Pancreas (tissue), 10 donors: ENCODE measurements at regions not wholly inside any gene's neighbourhood (a gene's known extent, or its start where the extent isn't known, plus 50 kb on each side); places are given as distances from the start of the nearest gene placed in this dataset.

Source experiments
- ATAC-seq, 4 donors: fragments of 200-7000 bp; cut with Tn5 transposase; one replicate each; pipeline versions ENCODE4 v1.8.0 to v1.9.1; 2020; ENCODE audit warnings: mild to moderate bottlenecking in 4 of 4, moderate library complexity in 4 of 4
- DNase-seq, 6 donors: peaks; one replicate each; pipeline ENCODE4 v3.0.0-alpha.2; 2020
- FAIRE-seq: peaks from 2 replicates; lab custom pipeline; 2012; peaks lifted over from hg19 to GRCh38; lab: Jason Lieb, UNC
- H3K27ac ChIP-seq, 4 donors: fragments of 200-600 bp; sonication (generic); 1 replicate in 3 of 4; 2 replicates in 1 of 4; pipeline versions ENCODE4 v1.5.0 to v1.8.0; 2020
- H3K27me3 ChIP-seq, 4 donors: fragments of 200-600 bp; one replicate each; pipeline ENCODE4 v1.8.0; 2021
- H3K36me3 ChIP-seq, 3 donors: fragments of 200-600 bp; sonication (generic) in 1 of 3; one replicate each; pipeline versions ENCODE4 v1.5.0 to v1.8.0; 2020 to 2021
- H3K4me1 ChIP-seq, 3 donors: fragments of 200-600 bp; one replicate each; pipeline ENCODE4 v1.8.0; 2021
- H3K4me3 ChIP-seq, 4 donors: fragments of 200-600 bp; sonication (generic) in 2 of 4; one replicate each; pipeline versions ENCODE4 v1.5.0 to v1.8.0; 2020 to 2021
- H3K9me3 ChIP-seq, 4 donors: fragments of 200-600 bp; one replicate each; pipeline ENCODE4 v1.8.0; 2021
- WGBS, 2 donors: extraction: QIAGEN DNeasy Blood & Tissue Kit; methylation state at CpG; one replicate each; pipeline ENCODE4 v1.1.7; 2013; 5-methylcytosine and 5-hydroxymethylcytosine counted together
- intact Hi-C, 3 donors: fragments of 100-400 bp; cut with DNase I; formaldehyde crosslinking; loops; one replicate each; pipeline versions ENCODE4 v1.11.1 to v1.14.2; 2022
- TF ChIP-seq, protein P1 (sequence below), 4 donors: fragments of 200-600 bp; sonication (generic) in 3 of 4; IDR thresholded peaks; one replicate each; pipeline versions ENCODE4 v1.5.0 to v1.8.0; 2021; ENCODE audit warnings: antibody characterized with exemption in 4 of 4
- donor health status: healthy with polysubstance abuse.
- donor health status: DM: no; HTN: no; CAD: no; lungs with moderate emphysema.
- donor health status: DM: no; HTN: no; CAD: no.
- donor health status: control.
- donor health status: control.
- donor health status: Bipolar disorder and iron deficiency.
- donor health status: DM: yes; HTN: yes; CAD: no.
- donor health status: DM: no; HTN: no; CAD: no.
- donor health status: DM: no; HTN: no; CAD: no.
- donor health status: DM: yes; HTN: yes; CAD: no.

DNA sequence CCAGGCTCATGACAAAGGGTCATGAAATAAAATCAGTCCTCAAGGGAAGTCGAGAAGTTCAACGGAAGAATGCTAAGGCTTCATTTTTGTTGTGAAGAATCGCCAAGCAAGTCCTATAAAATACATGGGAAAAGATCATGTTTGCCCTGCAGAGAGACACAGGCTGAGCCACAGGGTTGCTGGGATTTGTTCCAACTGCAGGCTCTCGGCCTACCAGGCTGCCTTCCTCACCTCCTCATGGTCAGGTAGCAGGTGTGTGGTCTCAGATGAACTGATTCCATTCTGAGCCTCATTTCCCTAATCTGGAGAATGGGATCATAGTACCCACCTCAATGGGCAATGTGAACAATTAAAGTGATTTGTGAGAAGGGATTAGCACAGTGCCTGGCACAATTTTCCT is 114.9 kb upstream of the SPATA13 start:
- Histone ChIP-seq H3K27me3 (no peaks in the 10 kb centered on the region), H3K4me3 (no peak overlapping the region), H3K9me3 (no peaks in the 10 kb centered on the region), H3K4me1 (peaks cover 0 to 8% (median 0%) of the 10 kb centered on the region in 3 donors), H3K36me3 (no peaks in the 10 kb centered on the region), H3K27ac (no peak overlapping the region)
- ATAC-seq (peak in 1 of 4 donors; percentile 57), DNase-seq (no peak), FAIRE-seq (no peak)
- 59 to 64% methylated on average over 4 of the region's 4 CpGs for WGBS, 2 donors
- TF ChIP-seq, protein P1, sequence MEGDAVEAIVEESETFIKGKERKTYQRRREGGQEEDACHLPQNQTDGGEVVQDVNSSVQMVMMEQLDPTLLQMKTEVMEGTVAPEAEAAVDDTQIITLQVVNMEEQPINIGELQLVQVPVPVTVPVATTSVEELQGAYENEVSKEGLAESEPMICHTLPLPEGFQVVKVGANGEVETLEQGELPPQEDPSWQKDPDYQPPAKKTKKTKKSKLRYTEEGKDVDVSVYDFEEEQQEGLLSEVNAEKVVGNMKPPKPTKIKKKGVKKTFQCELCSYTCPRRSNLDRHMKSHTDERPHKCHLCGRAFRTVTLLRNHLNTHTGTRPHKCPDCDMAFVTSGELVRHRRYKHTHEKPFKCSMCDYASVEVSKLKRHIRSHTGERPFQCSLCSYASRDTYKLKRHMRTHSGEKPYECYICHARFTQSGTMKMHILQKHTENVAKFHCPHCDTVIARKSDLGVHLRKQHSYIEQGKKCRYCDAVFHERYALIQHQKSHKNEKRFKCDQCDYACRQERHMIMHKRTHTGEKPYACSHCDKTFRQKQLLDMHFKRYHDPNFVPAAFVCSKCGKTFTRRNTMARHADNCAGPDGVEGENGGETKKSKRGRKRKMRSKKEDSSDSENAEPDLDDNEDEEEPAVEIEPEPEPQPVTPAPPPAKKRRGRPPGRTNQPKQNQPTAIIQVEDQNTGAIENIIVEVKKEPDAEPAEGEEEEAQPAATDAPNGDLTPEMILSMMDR (IDR thresholded peaks at IDR 0.05) = no peak
- intact Hi-C loops = loop anchor here in 1 of 3 donors (10.0 kb wide), 1 partner anchor 179 kb away; no protein-coding TSS in a partner anchor

DNA sequence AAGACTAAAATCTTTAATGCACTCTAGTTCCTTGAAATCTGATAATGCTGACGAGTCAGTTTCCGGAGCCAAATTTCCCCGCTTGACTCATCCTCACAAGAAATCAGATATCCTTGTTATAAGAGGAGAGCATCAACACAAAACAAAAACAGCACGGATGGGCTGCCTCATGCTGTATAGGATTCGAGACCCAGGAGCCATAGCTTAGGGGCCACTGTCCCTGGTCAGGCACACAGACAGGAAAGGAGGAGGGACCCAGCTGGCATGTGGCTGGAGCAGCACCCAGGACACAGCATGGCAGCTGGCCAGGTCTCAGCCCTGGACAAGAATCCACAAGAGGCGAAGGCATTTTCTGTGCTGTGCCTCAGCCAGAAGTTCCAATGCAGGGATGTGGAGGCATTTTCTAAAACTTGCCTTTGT is 110.2 kb upstream of the SPATA13 start:
- H3K4me3 ChIP-seq = no peak overlapping the region
- H3K36me3 ChIP-seq = no peaks in the 10 kb centered on the region
- H3K9me3 ChIP-seq = no peaks in the 10 kb centered on the region
- peaks cover 0 to 14% (median 14%) of the 10 kb centered on the region in 3 donors for H3K4me1 ChIP-seq
- 68 to 79% methylated on average over 6 of the region's 6 CpGs for WGBS, 2 donors
- ATAC-seq = peak in 3 of 4 donors; percentile 17 to 46 (median 24)
- peak in 4 of 6 donors; percentile 45 to 70 (median 59) for DNase-seq
- TF ChIP-seq, protein P1 (IDR thresholded peaks at IDR 0.05) = no peak
- H3K27ac ChIP-seq = peak overlapping the region in 1 of 4 donors; percentile 37
- intact Hi-C loops = loop anchor here in 2 of 3 donors (10.0 kb wide), 1 partner anchor 174 kb away; no protein-coding TSS in a partner anchor
- no peaks in the 10 kb centered on the region for H3K27me3 ChIP-seq
- FAIRE-seq = no peak

DNA sequence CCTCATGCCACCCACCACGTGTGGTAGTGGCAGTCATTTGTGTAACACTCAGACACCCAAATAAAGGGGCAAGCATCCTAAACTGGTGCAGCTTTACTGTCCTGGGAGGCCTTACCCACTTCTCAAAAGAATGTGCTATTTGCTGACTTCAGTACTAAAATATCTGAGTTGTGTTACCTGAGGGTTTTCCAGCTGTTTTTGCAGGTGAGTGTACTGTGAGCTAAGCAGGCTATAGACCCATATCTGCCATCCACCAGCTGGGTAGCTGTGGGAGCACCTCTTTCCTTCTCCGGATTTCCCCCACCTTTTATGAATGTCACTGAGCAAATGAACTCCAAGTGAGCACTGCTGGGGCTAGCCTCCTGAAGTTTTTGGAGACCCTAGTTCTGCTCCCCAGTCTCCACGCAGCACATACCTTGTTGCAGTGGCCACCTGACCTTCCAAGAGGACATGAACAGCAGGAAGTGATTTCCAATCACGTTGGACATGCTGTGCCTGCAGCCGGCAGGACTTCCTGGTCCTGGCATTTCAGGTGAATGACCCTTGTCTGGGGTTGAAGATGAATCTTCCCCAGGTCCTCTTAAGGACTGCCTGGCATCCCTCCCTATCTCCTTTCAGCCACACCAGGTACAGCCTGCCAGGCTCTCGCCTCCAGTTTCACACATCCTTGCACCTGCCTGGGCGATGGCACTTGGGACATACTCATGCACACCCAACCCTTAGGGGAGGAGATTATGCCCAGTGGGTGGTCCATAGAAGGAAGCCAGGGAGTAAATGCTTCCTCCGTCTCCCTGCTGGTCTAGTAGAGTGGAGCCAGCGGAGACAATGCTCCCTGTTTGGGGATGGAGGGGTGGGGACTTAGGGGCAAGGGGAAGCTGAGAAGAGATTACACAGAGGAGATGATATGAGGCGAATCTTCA is 109.5 kb upstream of the SPATA13 start:
- Histone ChIP-seq H3K4me1 (peaks cover 0 to 14% (median 9%) of the 10 kb centered on the region in 3 donors), H3K9me3 (no peaks in the 10 kb centered on the region), H3K36me3 (no peaks in the 10 kb centered on the region), H3K27ac (peak overlapping the region in 1 of 4 donors; percentile 37), H3K27me3 (no peaks in the 10 kb centered on the region), H3K4me3 (no peak overlapping the region)
- no peak for DNase-seq
- TF ChIP-seq, protein P1 (IDR thresholded peaks at IDR 0.05) = no peak
- WGBS, 2 donors = 71% methylated on average over 10 of the region's 10 CpGs
- intact Hi-C loops = loop anchor here in 2 of 3 donors (10.0 kb wide), 1 partner anchor 174 kb away; no protein-coding TSS in a partner anchor
- FAIRE-seq = no peak
- ATAC-seq = peak in 2 of 4 donors; percentile 5 to 15

DNA sequence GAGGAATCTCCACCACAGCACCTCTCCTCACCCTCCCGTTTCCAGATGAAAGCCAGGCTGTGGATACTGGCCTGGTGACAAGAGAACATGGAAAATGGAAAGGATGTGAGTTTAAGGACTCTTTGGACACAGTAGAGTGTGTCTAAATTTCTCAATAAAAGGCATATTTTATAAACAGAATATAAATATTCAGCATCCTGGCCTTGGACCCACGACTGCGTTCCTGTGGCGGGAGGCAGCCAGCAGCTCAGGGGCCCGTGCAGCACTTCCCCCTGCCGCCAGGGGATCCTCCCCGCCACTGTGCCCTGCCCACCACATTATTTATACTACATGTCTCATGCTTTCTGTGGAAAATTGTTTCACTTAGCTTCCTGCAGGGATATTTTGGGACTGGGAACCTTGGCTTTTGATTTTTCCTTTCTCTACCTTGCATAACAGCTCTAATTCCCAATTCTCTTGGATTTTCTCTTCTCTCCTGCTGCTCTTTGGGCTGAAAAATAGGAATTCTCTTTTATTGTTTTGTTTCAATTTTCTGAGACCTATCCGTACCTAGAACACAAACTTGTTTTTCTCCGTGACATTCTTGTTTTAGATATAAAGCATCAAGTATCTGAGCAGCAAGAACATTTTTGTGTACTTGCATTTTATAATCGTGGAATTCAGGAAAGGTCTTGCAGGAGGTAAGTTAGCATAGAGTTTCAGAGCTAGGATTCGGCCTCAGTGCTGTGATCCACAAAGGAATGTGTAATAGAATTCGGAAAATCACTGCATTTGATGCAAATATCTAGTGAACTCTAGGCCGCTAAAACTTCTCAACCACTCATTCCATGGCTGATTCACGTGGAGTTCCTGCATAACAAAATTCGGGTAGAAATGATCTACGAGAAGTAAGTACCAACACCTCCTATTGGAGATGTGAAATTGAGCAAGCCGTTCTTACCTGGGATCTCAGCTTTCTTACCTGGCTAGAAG is 107.7 kb upstream of the SPATA13 start:
- 25 to 29% methylated on average over 15 to 16 of the region's 17 CpGs for WGBS, 2 donors

More for the DNA sequence above, 107.7 kb upstream of the SPATA13 start:
- Histone ChIP-seq H3K9me3 (no peaks in the 10 kb centered on the region), H3K36me3 (no peaks in the 10 kb centered on the region), H3K4me3 (no peak overlapping the region), H3K27me3 (no peaks in the 10 kb centered on the region), H3K27ac (peak overlapping the region in 3 of 4 donors; percentile 29 to 62 (median 35)), H3K4me1 (peaks cover 0 to 14% (median 9%) of the 10 kb centered on the region in 3 donors)
- DNase-seq (no peak), FAIRE-seq (no peak), ATAC-seq (peak in 3 of 4 donors; percentile 13 to 44 (median 38))
- intact Hi-C loops = loop anchor here in 2 of 3 donors (10.0 kb wide), 1 partner anchor 172 kb away; no protein-coding TSS in a partner anchor
- TF ChIP-seq, protein P1 (IDR thresholded peaks at IDR 0.05) = no peak
